ENCODE measurements at regions not wholly inside any gene's neighbourhood (a gene's known extent, or its start where the extent isn't known, plus 50 kb on each side); places are given as distances from the start of the nearest gene placed in this dataset.

- no peak for TF ChIP-seq CTCF (IDR thresholded peaks at IDR 0.05)
- Mint-ChIP-seq H3K9me3 (no peaks in the 10 kb centered on the region), H3K4me1 (ENCODE audit: low read depth) (no peaks in the 10 kb centered on the region), H3K36me3 (ENCODE audit: low read depth) (no peaks in the 10 kb centered on the region), H3K4me3 (no peak overlapping the region), H3K27me3 (no peaks in the 10 kb centered on the region), H3K27ac (no peak overlapping the region)
- POLR2A ChIA-PET = no interaction called here
- CTCF ChIA-PET = no interaction called here
- intact Hi-C loops (cut with micrococcal nuclease) = no loop called here
- DNase-seq = no peak
- ATAC-seq = no peak
These were observed 492.0 kb upstream of the SOX5 start for GRCh38 chr12:24441458-24441857.

- TF ChIP-seq CTCF (IDR thresholded peaks at IDR 0.05) = no peak
- Mint-ChIP-seq H3K4me1 (ENCODE audit: low read depth) (no peaks in the 10 kb centered on the region), H3K4me3 (no peak overlapping the region), H3K27me3 (no peaks in the 10 kb centered on the region), H3K36me3 (ENCODE audit: low read depth) (no peaks in the 10 kb centered on the region), H3K9me3 (no peaks in the 10 kb centered on the region), H3K27ac (no peak overlapping the region)
- intact Hi-C loops (cut with micrococcal nuclease) = no loop called here
- ATAC-seq (no peak), DNase-seq (no peak)
- ChIA-PET CTCF (no interaction called here), POLR2A (interaction anchor here (1.0 kb wide), 1 partner anchor 42 kb away, joined by 3 read pairs; no protein-coding TSS in a partner anchor)
These were observed 487.2 kb upstream of the SOX5 start for GRCh38 chr12:24436667-24437066.

- ATAC-seq = no peak
- H3K27ac Mint-ChIP-seq = no peak overlapping the region
- DNase-seq = no peak
- ChIA-PET POLR2A (no interaction called here), CTCF (no interaction called here)
- no peaks in the 10 kb centered on the region for H3K36me3 Mint-ChIP-seq (ENCODE audit: low read depth)
- no peak for TF ChIP-seq CTCF (IDR thresholded peaks at IDR 0.05)
- no peaks in the 10 kb centered on the region for H3K9me3 Mint-ChIP-seq
- peaks cover 2% of the 10 kb centered on the region for H3K27me3 Mint-ChIP-seq
- intact Hi-C loops (cut with micrococcal nuclease) = no loop called here
- no peaks in the 10 kb centered on the region for H3K4me1 Mint-ChIP-seq (ENCODE audit: low read depth)
- no peak overlapping the region for H3K4me3 Mint-ChIP-seq
These were observed 482.4 kb upstream of the SOX5 start for GRCh38 chr12:24431872-24432271.

DNA sequence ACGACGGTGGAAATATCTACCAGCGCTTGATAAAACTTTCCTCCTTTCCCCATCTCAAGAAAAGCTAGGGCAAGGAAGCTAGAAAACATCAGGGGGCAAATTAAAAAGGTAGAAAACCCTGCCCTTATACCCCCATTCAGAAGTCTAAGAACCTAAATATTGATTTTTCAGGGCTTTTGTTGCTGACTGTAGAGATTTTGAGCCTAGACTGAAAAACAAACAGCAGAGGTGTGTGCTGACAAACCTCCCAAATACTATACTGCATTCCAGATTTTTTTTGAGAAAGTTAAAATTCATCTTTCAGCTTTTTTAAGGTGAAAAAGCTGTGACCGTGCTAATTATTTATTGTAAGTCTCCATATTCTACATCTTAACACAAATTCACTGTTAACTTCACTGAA, 478.3 kb upstream of the SOX5 start:
- Mint-ChIP-seq H3K4me3 (no peak overlapping the region), H3K27ac (no peak overlapping the region), H3K36me3 (ENCODE audit: low read depth) (no peaks in the 10 kb centered on the region), H3K9me3 (no peaks in the 10 kb centered on the region), H3K4me1 (ENCODE audit: low read depth) (peaks cover 11% of the 10 kb centered on the region), H3K27me3 (peaks cover 2% of the 10 kb centered on the region)
- CTCF ChIA-PET = no interaction called here
- TF ChIP-seq CTCF (IDR thresholded peaks at IDR 0.05) = no peak
- DNase-seq = no peak
- POLR2A ChIA-PET = no interaction called here
- intact Hi-C loops (cut with micrococcal nuclease) = no loop called here
- no peak for ATAC-seq

GRCh38 chr12:24425601-24425970, 476.1 kb upstream of the SOX5 start:
- intact Hi-C loops (cut with micrococcal nuclease) = no loop called here
- ChIA-PET CTCF (no interaction called here), POLR2A (no interaction called here)
- ATAC-seq (no peak), DNase-seq (no peak)
- no peaks in the 10 kb centered on the region for H3K36me3 Mint-ChIP-seq (ENCODE audit: low read depth)
- H3K4me3 Mint-ChIP-seq = no peak overlapping the region
- no peak for TF ChIP-seq CTCF (IDR thresholded peaks at IDR 0.05)
- H3K27me3 Mint-ChIP-seq = peaks cover 2% of the 10 kb centered on the region
- H3K9me3 Mint-ChIP-seq = no peaks in the 10 kb centered on the region
- H3K4me1 Mint-ChIP-seq (ENCODE audit: low read depth) = peaks cover 11% of the 10 kb centered on the region
- H3K27ac Mint-ChIP-seq = no peak overlapping the region
